ENCODE measurements at regions not wholly inside any gene's neighbourhood (a gene's known extent, or its start where the extent isn't known, plus 50 kb on each side); places are given as distances from the start of the nearest gene placed in this dataset.

DNA sequence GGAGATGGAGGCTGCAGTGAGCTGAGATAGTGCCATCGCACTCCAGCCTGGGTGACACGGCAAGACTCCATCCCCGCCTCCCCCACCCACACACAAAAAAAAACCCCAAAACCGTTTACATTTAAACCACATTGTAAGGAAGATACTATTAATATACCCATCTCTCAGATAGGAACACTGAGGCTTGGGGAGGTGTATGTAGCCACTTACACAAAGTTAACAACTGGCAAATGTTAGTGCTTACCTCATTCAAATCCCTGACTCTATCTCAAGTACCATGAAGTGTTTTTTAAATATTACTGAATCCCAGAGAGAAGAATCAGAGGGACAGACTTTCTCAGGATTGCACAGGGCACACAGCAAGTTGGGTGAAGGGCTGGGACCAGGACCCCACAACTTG, 164.5 kb downstream of the MIAT start:
- Mint-ChIP-seq H3K36me3 (ENCODE audit: insufficient read depth in 1 of 3, low read depth in 3 of 3) (peaks cover 3 to 9% (median 5%) of the 10 kb centered on the region in 3 experiments; a peak in 5 of 7 replicates), H3K27ac (no peak overlapping the region)
- no peak overlapping the region for H2BK15ac ChIP-seq (ENCODE audit: low read depth, low read length)

More for the DNA sequence above, 164.5 kb downstream of the MIAT start:
- no peaks in the 10 kb centered on the region for H3K4me1 ChIP-seq (ENCODE audit: insufficient read depth, low read length)
- H3K27ac ChIP-seq (ENCODE audit: insufficient read length, low read depth, low read length) = no peak overlapping the region
- H3K9me3 ChIP-seq (ENCODE audit: control insufficient read depth, low read depth, low read length) = no peaks in the 10 kb centered on the region
- DNase-seq = no peak
- H3K9me3 Mint-ChIP-seq = peaks cover 28 to 31% of the 10 kb centered on the region in 2 experiments
- no peak overlapping the region for H3K18ac ChIP-seq (ENCODE audit: insufficient read length, low read depth, low read length)
- no peak overlapping the region for H3K14ac ChIP-seq (ENCODE audit: insufficient read depth, low read length)
- no peak overlapping the region for H3K4me2 ChIP-seq (ENCODE audit: insufficient read depth, insufficient read length, low read length)
- peaks cover 8 to 9% of the 10 kb centered on the region in 2 experiments for H3K4me1 Mint-ChIP-seq
- H3K4me3 Mint-ChIP-seq = no peak overlapping the region
- no peak overlapping the region for H2BK20ac ChIP-seq (ENCODE audit: low read depth, low read length, poor library complexity, severe bottlenecking)
- H3K4ac ChIP-seq (ENCODE audit: low read depth, low read length) = no peak overlapping the region
- no peak overlapping the region for H2BK12ac ChIP-seq (ENCODE audit: insufficient read length, low read depth, low read length)
- no peaks in the 10 kb centered on the region for H3K79me2 ChIP-seq (ENCODE audit: insufficient read depth, low read length)
- H2BK120ac ChIP-seq (ENCODE audit: low read depth, low read length, poor library complexity, severe bottlenecking) = no peak overlapping the region
- no peak overlapping the region for H2BK5ac ChIP-seq (ENCODE audit: insufficient read length, low read length)
- no peak overlapping the region for H3K9ac ChIP-seq (ENCODE audit: extremely low read depth, insufficient read length, low read length)
- H3K79me1 ChIP-seq (ENCODE audit: insufficient read depth, low read depth, low read length, poor library complexity, severe bottlenecking) = no peaks in the 10 kb centered on the region
- H4K5ac ChIP-seq (ENCODE audit: insufficient read length, low read depth, low read length) = no peak overlapping the region
- H2AFZ ChIP-seq (ENCODE audit: low read length) = no peak overlapping the region
- H4K20me1 ChIP-seq (ENCODE audit: control insufficient read depth, insufficient read depth, insufficient read length) = no peaks in the 10 kb centered on the region
- H3K27me3 Mint-ChIP-seq (ENCODE audit: low read depth) = peaks cover 12% of the 10 kb centered on the region
- no peak overlapping the region for H3K56ac ChIP-seq (ENCODE audit: insufficient read length, low read depth, low read length)
- TF ChIP-seq, protein P1, sequence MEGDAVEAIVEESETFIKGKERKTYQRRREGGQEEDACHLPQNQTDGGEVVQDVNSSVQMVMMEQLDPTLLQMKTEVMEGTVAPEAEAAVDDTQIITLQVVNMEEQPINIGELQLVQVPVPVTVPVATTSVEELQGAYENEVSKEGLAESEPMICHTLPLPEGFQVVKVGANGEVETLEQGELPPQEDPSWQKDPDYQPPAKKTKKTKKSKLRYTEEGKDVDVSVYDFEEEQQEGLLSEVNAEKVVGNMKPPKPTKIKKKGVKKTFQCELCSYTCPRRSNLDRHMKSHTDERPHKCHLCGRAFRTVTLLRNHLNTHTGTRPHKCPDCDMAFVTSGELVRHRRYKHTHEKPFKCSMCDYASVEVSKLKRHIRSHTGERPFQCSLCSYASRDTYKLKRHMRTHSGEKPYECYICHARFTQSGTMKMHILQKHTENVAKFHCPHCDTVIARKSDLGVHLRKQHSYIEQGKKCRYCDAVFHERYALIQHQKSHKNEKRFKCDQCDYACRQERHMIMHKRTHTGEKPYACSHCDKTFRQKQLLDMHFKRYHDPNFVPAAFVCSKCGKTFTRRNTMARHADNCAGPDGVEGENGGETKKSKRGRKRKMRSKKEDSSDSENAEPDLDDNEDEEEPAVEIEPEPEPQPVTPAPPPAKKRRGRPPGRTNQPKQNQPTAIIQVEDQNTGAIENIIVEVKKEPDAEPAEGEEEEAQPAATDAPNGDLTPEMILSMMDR (conservative IDR thresholded peaks at IDR 0.05) = no peak
- H3K27me3 ChIP-seq (ENCODE audit: insufficient read depth, low read length) = no peaks in the 10 kb centered on the region
- no peak overlapping the region for H3K23ac ChIP-seq (ENCODE audit: insufficient read length, low read depth, low read length)
- no peak overlapping the region for H3T11ph ChIP-seq (ENCODE audit: low read length)
- H3K23me2 ChIP-seq (ENCODE audit: insufficient read length, low read depth, low read length, poor library complexity, severe bottlenecking) = no peaks in the 10 kb centered on the region
- no peak overlapping the region for H4K91ac ChIP-seq (ENCODE audit: insufficient read length, low read depth, low read length)
- no CpG with 5 or more reads among the region's 4 CpGs for WGBS (ENCODE audit: extremely low coverage, insufficient read length, low lambda C conversion rate)
- H2AK5ac ChIP-seq (ENCODE audit: insufficient read length, low read length) = no peak overlapping the region
- H4K8ac ChIP-seq (replicated peaks; ENCODE audit: insufficient read length, low read depth, low read length) = no peak overlapping the region
